H54 (cell line): ENCODE measurements at regions not wholly inside any gene's neighbourhood (a gene's known extent, or its start where the extent isn't known, plus 50 kb on each side); places are given as distances from the start of the nearest gene placed in this dataset.
A peak's percentile ranks its signal among the peaks of the same experiment; 100 is the strongest.

Source experiments
- DNase-seq: peaks from one replicate; pipeline ENCODE4 v3.0.0; 2011; ENCODE audit warnings: low spot score, mixed read lengths; ENCODE audit not compliant: insufficient read length
- FAIRE-seq: peaks from 3 replicates; lab custom pipeline; 2011; peaks lifted over from hg19 to GRCh38; lab: Jason Lieb, UNC
- POLR2A ChIP-seq: IDR thresholded peaks from 2 replicates; pipeline ENCODE4 v1.6.1; 2011; ENCODE audit warnings: low read depth, mild to moderate bottlenecking, low read length

DNA sequence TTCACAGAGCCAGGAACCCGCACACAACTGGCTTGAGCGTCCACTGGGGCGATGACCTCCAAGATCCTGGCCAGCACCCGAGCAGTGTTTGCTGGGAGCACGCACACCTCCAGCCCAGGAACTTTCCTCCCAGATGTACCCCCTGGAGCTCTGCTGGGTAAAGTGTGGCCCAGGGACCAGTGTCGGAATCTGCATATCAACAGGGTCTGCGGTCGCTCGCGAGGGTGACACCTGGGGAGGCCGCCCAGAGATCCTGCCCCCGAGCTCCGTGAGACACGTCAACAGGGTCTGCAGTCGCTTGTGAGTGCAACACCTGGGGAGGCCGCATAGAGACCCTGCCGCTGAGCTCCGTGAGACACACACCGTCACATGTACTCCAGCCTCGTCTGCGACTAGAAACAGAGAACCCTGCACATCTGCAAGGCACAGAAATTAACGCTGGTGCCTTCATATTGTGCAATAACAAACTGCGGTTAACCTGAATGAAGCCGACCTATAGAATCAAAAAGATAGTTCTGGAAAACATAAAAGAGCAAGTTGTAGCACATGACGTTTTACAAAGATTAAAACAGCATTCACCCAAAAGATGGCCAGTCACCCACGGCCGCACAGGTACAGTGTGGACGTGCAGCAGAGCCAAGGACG lies 172.4 kb downstream of the BRD1 start:
- no peak for TF ChIP-seq POLR2A
- DNase-seq, result no peak
- FAIRE-seq, result no peak

DNA sequence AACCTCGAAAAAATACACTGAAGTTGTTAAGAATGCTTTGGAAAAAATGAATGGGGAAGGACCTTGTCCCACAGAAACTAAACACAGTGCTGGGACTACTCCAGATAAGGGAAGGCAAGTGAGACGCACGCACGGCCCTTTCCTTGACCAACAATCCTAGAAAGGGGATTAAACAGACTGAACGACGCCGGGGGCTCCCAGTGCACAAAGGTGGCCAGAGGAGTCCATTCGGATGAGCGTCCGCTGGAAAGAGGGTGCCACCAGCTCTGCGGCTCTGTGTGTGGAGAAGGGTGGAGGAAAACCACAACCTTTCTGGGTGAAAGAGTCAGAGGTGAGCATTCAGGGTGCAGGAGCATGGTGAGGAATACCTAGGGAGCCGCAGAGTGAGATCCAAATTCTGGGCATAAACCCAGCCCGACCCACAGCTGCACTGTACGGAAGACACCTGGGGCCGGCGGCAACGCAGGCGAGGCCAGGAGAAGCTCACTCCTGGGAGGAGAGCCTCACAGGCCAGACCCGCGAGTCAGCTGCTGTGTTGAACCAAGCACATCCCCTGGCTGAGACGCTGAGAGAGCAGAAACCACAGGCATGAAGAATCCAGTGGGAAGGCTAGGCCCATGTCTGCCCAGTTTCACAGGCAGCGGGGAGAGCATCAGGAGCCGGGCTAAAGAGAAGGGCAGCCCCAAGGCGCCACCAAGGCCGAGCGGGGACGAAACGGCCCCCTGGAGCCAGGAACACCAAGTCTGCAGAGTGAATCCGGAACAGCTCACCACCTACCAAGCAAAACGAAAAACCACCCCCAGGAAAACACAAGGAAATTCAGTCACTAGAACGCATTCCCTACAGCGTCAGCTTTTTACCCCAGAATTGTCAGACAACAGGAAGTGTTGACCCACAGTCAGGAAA lies 177.1 kb downstream of the BRD1 start:
- TF ChIP-seq POLR2A, result no peak
- no peak for FAIRE-seq
- no peak for DNase-seq

DNA sequence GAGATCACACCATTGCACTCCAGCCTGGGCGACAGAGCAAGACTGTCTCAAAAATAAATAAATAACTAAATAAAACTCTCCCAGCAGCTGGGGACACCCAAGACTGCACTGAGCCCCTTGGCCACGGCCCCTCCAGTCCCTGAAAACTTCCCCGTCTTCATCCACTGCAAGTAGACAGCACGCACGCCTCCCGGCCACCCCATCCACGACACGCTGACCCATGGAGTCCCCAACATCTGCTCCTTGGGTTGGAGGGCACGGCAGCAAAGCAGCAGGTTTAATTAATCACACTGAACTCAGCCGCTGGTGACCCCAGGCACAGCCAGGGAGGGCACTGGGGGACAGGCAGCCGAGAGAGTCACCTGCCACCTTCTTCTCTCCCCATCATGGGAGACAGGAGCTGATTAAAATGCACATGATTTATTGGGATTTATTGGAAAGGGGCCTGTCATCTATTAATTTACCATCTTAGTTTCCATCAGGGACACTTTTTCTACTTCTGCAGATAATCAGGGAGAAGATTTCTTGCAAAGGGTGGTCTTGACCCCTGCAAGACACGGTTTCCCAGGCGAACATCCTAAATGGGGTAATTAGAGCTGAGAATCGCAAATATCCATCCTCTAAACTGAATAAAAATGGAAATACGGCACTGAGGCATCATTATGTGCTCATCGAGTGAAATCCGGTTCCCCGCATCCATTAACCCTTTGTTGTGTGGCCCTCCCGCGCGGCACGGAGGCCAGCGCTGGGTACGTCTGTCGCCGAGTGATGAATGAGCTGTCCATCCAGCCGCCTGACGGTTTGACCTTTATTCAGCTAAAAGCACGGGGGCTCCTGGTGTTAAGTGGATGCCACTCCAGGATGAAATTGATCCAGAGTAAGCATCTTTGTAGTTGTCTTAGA lies 178.3 kb downstream of the BRD1 start:
- FAIRE-seq (no peak), DNase-seq (no peak)
- TF ChIP-seq POLR2A, result no peak

DNA sequence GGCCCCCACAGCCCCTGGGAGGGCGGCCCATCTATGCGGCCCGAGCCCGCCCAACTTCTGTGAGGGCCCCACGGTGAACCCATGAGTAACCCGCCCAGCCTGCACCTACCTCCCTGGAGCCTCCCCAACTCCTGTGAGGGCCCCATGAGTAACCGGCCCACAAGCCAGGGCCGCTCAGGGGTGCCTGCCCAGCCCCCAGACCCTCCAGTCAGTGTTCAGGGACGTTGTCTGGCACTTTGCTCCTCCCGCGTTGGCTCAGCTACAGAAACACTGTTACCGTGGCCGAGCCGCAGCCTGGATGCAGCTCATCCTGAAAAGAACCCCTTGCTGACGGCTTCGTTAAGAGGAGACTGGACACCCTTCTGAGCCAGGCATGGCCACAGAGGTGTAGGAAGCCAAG lies 179.6 kb downstream of the BRD1 start:
- TF ChIP-seq POLR2A, result no peak
- no peak for FAIRE-seq
- no peak for DNase-seq

DNA sequence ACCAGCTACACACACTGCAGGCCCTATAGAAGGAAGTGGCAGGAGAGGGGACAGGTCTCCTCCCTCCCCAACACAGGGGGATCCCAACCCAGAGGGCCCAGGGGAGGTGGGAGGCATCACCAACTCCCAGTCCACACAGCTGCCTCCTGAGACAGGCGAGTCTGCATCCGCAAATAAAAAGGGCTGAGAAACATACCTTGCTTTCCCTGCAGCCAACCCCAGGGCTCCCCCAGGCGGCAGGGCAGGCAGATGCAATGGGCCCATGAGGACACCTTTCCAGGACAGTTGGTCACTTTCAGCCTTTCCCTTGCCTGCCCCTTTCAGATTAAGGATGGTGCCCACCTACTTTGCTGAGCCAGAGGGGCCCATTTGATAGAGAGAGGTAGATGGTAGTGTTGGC lies 180.0 kb downstream of the BRD1 start:
- no peak for FAIRE-seq
- peak; percentile 37 for DNase-seq
- no peak for TF ChIP-seq POLR2A

DNA sequence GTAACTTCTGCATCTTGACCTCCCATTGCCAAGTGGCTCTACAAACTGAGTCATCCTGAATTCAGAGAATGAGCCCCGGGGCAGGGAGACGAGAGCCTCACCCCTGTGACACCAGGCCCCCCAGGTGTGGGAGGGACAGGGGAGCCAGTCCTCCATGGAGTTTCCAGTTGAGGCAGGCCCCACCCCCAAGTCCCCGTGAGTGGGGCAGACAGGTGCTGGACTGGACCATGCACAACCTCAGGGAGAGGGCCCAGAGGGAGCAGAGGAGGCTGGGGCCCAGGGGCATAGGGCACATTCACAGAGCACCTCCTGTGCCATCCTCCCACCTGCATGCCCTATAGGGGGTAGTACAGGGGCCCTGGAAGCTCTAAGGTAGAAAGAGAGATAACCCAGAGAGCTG lies 180.8 kb downstream of the BRD1 start:
- TF ChIP-seq POLR2A, result no peak
- FAIRE-seq (no peak), DNase-seq (no peak)

DNA sequence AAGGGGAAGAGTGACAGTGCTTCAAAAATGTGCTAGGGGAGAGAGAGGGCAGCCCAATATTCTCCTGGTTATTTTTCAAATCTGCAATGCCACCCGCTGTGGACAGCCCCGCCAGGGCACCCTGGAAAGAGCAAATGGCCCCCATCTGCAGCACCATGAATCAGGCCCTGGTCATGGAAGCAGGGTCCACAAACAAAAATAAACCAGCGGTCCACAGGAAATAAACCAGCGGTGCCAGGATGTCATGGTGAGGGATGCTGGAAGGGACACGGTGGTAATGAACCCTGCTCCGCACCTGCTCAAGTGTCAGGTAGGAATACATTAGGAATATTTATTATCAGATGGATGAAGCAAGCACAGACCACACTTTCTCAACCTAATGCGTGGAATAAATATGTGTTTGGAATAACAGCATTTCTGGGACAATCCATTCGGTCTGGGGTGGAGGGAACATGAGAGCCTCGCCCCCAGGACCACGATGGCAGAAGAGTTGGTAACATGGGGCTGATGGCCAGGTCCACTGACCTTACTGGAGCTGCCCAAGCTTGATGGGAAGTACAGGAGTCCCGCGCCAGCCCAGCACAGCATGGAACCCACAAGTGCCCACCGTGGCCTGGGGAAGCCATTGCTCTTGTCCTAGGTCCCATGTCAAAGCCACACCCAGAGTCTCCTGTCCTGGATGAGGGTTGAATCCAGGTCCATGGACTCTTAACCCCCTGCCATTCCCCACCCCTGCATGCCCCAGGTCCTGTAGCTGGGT lies 181.7 kb downstream of the BRD1 start:
- DNase-seq, result no peak
- no peak for TF ChIP-seq POLR2A
- no peak for FAIRE-seq

DNA sequence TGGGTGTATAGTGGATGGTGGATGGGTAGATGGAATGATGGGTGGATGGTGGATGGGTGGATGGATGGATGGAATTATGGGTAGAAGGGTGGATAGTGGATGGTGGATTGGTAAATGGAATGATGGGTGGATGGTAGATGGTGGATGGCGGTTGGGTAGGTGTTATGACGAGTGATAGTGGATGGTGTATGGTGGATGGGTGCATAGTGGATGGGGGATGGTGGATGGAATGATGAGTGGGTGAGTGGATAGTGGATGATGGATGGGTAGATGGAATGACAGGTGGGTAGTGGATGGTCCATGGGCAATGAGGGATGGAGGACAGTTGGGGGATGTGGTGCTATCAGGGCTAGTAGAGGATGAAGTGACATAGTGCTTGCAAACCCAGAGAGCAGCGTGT lies 182.4 kb downstream of the BRD1 start:
- DNase-seq (no peak), FAIRE-seq (no peak)
- TF ChIP-seq POLR2A, result no peak

DNA sequence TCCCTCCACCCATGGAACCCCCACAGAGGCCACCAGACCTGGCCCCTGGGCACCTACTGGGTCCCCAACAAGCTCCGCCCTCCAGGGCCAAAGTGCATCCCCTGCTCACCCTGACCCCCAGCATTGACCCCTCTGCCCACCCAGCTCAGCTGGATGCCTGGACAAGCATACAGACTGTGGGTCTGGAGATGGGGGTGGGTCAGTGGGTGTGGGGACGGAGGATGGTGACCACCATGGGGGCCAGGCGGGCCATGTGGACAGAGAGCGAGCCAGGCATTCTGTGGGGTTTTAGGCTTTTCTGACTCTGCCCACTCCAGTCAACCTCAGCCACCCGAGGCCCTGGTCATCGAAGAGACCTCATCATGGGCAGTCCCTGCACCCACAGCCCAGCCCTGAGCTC lies 183.7 kb downstream of the BRD1 start:
- TF ChIP-seq POLR2A, result no peak
- no peak for FAIRE-seq

DNA sequence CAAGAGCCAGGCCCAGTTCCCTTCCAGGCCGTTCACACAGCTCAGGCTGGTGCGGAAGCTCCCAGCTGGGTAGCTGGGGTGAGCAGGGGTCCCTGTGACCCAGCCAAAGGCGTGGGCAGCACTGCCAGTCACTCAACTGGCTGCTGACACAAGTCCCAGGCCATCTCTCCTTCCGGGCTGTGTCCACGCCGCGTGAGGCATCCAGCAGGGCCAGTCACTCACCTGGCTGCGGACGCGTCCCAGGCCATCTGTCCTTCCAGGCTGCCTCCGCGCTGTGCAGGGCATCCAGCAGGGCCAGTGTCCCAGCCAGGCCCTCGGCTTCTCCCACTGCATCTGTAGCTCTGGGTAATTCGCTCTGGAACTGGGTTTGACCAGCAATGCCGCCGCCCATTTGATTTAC lies 184.2 kb downstream of the BRD1 start:
- no peak for DNase-seq
- no peak for FAIRE-seq
- TF ChIP-seq POLR2A, result no peak

More for the DNA sequence above, 183.7 kb downstream of the BRD1 start:
- no peak for DNase-seq

DNA sequence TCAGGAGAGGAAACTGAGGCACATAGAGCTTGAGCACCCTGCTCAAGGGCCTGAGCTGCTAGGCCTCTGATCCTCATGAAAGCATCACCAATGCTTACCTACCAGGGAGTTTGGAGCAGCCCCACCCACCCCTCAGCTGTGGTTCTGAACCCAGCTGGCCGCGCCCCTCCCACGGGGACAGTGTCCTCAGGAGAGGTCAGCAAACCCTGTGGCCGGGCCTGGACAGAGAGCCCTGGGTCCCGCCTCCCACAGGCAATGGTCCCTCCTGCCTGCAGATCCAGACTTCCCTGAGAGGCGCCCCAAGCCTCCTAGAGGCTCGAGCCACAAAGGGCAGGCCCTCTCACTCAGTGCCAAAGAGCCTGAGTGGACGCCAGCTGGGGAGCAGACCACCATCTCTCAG lies 184.9 kb downstream of the BRD1 start:
- FAIRE-seq (no peak), DNase-seq (no peak)
- no peak for TF ChIP-seq POLR2A

DNA sequence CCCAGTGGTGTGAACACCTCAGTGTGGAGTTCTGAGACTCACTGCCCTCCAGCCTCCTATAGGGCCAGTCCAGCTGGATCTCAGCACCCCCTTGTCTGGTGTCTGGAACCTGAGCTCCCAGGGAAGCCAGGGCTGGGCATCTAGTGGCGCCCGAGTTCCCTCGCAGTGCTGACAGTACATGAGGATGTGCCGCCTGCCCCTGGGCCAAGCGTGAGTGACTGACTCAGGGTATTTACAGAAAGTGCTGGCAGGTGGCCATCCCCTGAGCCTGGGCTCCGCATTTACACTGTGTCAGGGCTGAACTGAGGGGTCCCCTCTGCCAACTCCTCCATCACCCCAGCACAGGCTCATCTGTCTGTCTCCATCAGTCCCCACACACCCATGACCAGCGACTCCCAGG lies 185.3 kb downstream of the BRD1 start:
- no peak for TF ChIP-seq POLR2A
- DNase-seq, result no peak
- FAIRE-seq, result no peak

DNA sequence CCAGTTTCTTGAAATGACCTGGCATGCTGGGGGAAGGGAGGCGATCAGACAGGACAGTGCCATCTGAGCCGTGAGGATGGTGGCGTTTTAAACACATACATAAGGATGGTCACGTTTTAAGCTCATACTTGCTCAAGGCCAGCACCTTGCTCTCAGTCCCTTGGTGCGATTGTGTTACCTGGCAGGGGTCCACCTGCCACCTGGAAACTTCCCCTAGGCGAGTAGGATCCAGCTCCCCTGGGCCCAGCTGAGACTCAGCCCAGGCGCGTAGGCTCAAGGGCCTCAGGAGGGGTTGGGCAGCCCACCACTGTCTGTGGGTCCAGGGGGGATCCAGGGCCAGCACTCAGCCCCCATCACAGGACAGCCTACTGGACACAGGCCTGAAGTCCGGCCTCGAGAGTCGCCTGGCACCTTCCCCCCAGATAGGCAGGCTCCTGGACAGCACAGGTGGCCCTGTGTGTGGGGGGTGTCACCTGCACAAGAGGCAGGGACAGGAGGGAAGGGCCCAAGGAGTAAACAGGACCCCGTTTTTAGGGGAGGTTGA lies 185.8 kb downstream of the BRD1 start:
- DNase-seq (no peak), FAIRE-seq (no peak)
- no peak for TF ChIP-seq POLR2A
